LNCaP clone FGC (cell line): ENCODE measurements at regions not wholly inside any gene's neighbourhood (a gene's known extent, or its start where the extent isn't known, plus 50 kb on each side); places are given as distances from the start of the nearest gene placed in this dataset.

Source experiments
- DNase-seq: peaks from one replicate; pipeline ENCODE4 v3.0.0-alpha.2; 2011; ENCODE audit warnings: low read depth
- H3K4me3 ChIP-seq: 2 replicates; pipeline ENCODE4 v1.5.1; 2011; ENCODE audit warnings: mild to moderate bottlenecking, low read depth, low read length, control low read depth
- CTCF ChIP-seq: IDR thresholded peaks from 2 replicates; pipeline ENCODE4 v1.5.1; 2012; ENCODE audit warnings: mild to moderate bottlenecking; ENCODE audit not compliant: control insufficient read depth, insufficient read depth; ENCODE audit errors: extremely low read depth

- H3K4me3 ChIP-seq = no peak overlapping the region
- TF ChIP-seq CTCF = no peak
- DNase-seq = no peak
Measured at GRCh38 chr7:45515346-45515745, 58.8 kb upstream of the ADCY1 start.
